ENCODE measurements at regions not wholly inside any gene's neighbourhood (a gene's known extent, or its start where the extent isn't known, plus 50 kb on each side); places are given as distances from the start of the nearest gene placed in this dataset.
A peak's percentile ranks its signal among the peaks of the same experiment; 100 is the strongest.

DNA sequence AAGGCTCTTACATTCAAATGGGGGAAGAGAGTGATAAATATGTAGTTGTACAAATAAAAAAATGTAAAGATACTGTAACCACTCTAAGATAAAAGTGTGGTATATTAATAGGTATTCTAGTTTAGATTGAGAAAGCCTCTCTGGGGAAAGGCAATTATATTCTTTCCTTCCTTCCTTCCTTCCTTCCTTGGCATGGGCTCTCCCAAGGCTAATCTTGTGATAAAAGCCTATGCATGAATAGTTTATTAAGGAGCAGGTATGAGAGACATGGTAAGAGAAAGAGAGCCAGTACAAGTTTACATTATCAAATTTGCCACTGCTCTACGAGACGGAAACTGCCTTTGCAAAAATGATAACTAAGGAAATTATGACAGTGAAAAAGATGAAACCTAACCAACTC, 588.8 kb downstream of the PRELID2 start:
- DNase-seq = no peak
- in situ Hi-C loops (cut with HindIII; ENCODE audit: low pct_ligation_motif_present, low pct_unique_long_range_greater_than_20kb, low sequenced_read_pairs) = no loop called here

DNA sequence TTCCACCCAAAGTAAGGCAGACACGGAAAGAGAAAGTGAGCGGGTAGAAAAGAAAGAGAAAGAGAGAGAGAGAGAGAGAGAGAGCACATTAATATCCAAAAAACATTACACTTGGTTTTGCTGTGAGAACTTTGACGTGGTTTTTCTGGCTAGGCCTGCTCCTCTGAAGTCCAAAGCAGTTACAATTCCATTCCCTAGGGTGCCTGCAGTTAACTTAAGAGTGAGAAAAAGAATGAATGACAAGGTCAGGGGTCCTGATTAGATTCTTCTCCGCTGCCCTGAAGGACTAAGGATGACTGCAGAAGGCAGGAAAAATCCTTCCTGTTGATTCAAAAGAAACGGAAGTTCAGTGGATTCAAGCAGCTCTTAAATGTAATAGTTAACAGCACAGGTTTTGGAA, 589.8 kb downstream of the PRELID2 start:
- DNase-seq = no peak

DNA sequence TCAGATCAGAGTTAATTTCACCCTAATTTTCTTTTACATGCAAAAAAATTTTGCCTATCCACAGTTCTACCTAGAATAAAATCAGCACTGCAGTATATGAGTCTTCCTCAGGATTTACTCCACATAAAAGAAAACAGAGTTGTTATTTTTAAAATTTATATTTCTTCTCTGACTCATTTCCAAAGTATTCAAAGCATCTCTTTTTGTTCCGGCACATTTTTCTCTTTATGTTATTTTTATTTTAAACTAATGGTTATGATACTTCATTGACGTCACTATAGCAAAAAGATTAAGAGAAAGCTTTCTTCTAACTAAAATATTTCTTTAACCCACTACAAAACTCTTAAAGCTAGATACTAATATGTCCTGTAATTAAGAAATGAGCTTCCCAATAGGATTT, 590.4 kb downstream of the PRELID2 start:
- no peak for DNase-seq
- in situ Hi-C loops (cut with HindIII; ENCODE audit: low pct_ligation_motif_present, low pct_unique_long_range_greater_than_20kb, low sequenced_read_pairs) = no loop called here

More for the DNA sequence above, 589.8 kb downstream of the PRELID2 start:
- in situ Hi-C loops (cut with HindIII; ENCODE audit: low pct_ligation_motif_present, low pct_unique_long_range_greater_than_20kb, low sequenced_read_pairs) = no loop called here

DNA sequence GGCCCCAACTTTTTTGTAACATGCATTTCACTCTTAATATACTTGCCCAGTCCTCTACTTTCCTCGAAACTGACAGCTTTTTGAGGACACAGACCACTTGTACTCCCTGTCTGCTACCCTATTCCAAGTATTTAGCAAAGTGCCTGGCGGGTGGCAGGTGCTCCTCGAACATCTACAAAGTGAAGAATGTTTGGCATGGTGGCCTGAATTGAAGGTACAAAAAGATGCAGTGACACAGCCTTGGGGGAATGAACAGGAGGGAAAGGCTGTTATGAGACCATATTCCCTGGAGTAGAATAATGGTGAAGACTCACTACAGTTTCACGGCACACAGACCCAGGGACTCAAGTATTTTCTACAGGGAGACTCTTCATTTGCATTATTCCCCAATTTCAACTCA, 590.9 kb downstream of the PRELID2 start:
- in situ Hi-C loops (cut with HindIII; ENCODE audit: low pct_ligation_motif_present, low pct_unique_long_range_greater_than_20kb, low sequenced_read_pairs) = no loop called here

DNA sequence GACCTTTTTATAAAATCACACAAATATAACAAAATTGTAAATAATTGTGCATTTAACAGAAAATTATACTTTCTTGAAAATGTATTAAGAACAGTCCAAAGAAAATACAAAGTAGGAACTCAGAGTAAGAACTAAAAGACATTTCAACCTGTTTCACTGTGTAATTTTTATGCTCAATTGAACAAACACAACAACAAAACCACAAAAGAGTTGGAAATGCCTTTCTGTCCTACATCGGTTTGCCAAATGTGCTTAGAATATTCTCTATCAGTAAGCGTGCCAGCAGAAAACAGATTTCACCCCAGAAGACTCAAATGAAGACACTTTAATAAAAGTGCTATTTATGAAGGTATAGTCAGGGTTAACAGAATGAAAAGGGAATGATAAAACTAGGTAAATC, 592.1 kb downstream of the PRELID2 start:
- in situ Hi-C loops (cut with HindIII; ENCODE audit: low pct_ligation_motif_present, low pct_unique_long_range_greater_than_20kb, low sequenced_read_pairs) = no loop called here

More for the DNA sequence above, 590.9 kb downstream of the PRELID2 start:
- no peak for DNase-seq

DNA sequence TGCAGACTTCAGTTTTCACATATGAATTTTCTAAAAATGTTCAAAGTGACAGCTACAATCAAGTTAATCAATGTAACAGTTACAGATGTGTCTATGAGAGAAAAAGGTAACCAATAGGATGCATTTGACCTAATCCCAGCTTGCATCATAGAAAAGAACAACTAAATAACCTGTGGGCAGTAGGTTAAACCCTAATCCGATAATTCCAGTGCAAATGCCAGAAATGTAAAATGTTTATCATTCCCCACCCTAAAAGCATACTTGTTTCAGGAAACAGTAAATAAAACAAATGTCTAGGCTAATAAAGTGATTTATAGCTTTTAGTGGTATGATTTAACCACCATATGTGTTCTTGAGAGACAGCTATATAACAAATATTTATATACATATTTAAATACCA, 592.6 kb downstream of the PRELID2 start:
- no peak for DNase-seq
- in situ Hi-C loops (cut with HindIII; ENCODE audit: low pct_ligation_motif_present, low pct_unique_long_range_greater_than_20kb, low sequenced_read_pairs) = no loop called here

More for the DNA sequence above, 592.1 kb downstream of the PRELID2 start:
- no peak for DNase-seq

DNA sequence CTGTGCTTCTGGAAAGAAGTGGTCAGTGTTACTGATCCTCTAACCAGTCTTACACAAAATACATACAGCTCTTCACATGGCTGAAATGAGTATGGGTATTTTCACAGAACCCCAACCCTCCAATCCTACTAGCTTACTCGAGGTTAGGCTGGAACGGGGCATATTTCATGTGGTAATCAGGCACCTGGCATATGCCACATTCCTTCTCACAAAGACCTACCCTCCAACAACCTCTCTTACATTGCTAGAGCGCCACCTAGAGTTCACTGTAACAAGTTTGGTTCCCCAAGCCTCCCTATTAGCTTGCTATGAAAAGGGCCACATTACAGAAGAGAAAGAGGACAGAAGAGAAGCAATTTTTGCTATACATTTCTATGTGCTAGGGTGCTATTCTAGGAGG, 597.3 kb downstream of the PRELID2 start:
- in situ Hi-C loops (cut with HindIII; ENCODE audit: low pct_ligation_motif_present, low pct_unique_long_range_greater_than_20kb, low sequenced_read_pairs) = no loop called here
- peak; percentile 73 for DNase-seq

DNA sequence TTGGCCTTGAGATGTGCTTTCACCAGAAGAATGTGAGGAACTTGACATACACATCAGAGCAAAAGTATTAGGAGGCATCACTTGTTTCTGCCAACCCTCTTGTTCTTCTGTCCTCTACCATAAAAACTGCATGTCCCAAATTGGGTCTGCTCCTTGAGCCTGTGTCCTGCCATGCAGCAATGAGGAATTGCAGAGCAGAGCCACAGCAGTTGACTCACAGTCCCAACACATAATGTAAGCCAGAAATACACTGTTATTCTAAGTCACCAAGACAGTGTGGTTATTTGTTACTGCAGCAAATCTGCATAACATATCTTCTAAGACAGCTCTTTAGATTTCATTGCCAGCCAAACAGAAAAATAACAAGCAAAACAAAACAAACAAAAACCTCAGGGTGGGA, 598.2 kb downstream of the PRELID2 start:
- no peak for DNase-seq
- in situ Hi-C loops (cut with HindIII; ENCODE audit: low pct_ligation_motif_present, low pct_unique_long_range_greater_than_20kb, low sequenced_read_pairs) = no loop called here

DNA sequence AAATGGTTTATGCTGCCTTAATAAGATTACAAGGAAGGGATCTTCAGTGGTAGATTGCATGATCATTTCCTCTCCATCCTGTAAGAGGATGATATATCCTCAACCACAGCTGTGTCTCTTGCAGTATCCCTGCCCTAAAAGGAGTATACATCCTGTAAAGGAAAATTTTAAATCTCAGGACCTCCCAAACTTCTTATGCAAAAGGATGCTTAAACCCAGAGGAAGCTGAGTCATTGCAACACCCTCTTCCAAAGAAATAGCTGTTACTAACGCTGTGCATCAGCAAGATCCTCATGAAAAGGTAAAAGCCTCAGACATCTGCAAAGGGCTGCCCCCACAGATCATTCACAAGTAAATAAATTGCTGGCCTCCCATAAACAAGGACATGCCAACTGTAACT, 599.0 kb downstream of the PRELID2 start:
- in situ Hi-C loops (cut with HindIII; ENCODE audit: low pct_ligation_motif_present, low pct_unique_long_range_greater_than_20kb, low sequenced_read_pairs) = no loop called here
- no peak for DNase-seq

DNA sequence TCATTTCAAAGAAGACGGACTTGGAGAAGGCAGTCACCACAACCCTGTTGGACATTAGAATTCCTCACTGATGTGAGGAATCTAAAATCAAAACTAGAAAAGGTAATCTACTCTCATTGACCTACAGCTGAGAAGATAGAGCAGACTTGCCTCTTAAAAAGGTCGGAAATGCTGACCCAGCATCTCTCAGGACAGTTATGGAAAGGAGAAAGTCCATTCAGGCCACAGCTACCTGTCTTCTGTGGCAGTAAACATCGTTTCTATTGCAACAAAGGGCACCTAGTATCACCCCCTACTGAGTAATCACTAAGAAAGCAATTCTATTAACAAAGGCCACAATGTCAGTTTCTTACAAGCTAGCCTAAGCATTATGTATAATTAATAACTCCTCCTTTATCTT, 601.7 kb downstream of the PRELID2 start:
- DNase-seq = no peak
- in situ Hi-C loops (cut with HindIII; ENCODE audit: low pct_ligation_motif_present, low pct_unique_long_range_greater_than_20kb, low sequenced_read_pairs) = no loop called here

DNA sequence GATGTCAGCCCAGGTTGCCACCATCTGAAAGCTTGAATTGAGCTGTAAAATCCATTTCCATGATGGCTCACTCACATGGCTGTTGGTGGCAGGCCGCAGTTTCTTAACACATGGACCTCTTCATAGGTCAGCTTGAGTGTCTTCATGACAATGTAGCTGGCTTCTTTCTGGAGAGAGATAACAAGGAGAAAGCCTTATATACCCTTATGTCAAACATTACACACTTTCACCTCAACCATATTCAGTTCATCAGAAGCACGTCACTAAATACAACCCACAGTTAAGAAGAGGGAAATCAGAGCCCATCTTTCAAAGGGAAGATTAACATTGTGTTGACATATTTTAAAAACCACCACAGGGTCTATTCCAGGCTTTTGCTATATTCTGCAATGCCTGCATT, 604.4 kb downstream of the PRELID2 start:
- DNase-seq = no peak
- in situ Hi-C loops (cut with HindIII; ENCODE audit: low pct_ligation_motif_present, low pct_unique_long_range_greater_than_20kb, low sequenced_read_pairs) = no loop called here

DNA sequence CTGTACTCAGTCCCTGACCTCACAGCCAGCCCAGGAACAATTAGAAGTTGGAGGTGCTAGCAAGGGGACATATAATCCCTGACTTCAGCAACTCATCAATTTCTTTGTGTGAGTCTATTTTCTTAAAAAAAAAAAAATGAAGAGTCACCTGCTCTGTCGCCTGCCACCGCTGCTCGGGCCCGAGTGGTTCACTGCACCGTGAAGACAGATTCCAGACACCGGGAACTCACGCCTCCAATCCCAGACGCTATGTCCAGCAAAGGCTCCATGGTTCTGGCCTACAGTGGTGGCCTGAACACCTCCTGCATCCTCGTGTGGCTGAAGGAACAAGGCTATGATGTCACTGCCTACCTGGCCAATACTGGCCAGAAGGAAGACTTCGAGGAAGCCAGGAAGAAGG, 606.6 kb downstream of the PRELID2 start:
- no peak for DNase-seq
- in situ Hi-C loops (cut with HindIII; ENCODE audit: low pct_ligation_motif_present, low pct_unique_long_range_greater_than_20kb, low sequenced_read_pairs) = no loop called here

DNA sequence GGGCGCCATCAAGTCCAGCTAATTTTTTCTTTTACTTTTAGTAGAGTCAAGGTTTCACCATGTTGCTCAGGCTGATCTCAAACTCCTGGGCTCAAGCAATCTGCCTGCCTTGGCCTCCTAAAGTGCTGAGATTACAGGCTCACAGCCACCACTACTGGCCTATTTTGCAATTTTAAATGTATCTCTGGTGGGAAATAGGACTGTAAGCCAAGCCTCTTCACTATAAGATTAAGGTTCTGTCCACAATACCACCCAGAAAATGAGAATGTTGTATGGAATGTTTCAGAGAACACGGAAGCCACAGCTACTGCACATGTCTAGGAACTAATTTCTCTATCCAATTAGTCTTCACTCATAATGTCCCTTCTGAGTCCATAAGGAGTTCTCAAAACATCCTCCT, 607.3 kb downstream of the PRELID2 start:
- no peak for DNase-seq
- in situ Hi-C loops (cut with HindIII; ENCODE audit: low pct_ligation_motif_present, low pct_unique_long_range_greater_than_20kb, low sequenced_read_pairs) = no loop called here

DNA sequence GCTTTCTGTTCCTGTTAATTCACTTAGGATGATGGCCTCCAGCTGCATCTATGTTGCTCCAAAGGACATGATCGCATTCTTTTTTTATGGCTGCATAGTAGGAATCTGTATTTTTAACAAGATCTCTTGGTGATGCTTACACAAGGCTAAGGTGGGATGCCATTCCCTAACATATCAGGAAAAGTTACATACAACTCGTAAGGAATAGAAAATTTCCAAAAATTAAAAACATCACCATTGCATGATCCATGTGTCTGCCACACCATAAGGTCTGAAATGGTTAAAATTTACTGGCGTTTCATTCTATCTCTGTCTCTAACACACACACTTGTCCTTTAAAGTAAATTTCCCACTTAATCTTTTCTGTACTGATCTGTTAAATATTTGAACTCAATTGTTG, 608.4 kb downstream of the PRELID2 start:
- no peak for DNase-seq
- in situ Hi-C loops (cut with HindIII; ENCODE audit: low pct_ligation_motif_present, low pct_unique_long_range_greater_than_20kb, low sequenced_read_pairs) = no loop called here

DNA sequence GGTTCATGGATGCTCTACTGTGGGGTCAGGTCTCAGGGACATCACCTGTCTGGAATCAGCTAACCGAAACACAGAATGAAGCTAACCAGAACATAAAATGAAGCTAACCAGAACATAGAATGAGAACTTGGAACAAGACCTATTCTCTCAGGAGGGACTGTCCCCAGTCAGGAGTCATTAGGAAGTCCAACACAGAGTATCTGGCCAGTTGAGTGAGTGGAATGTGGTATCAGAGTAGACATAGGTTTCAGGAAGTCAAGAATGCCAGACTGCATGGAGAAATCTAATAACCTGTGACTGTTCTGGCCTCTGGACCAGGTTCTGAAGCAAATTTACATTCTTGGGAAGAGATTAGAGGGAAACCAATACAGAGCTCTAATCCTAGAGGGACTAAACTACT, 609.6 kb downstream of the PRELID2 start:
- in situ Hi-C loops (cut with HindIII; ENCODE audit: low pct_ligation_motif_present, low pct_unique_long_range_greater_than_20kb, low sequenced_read_pairs) = no loop called here
- DNase-seq = no peak

DNA sequence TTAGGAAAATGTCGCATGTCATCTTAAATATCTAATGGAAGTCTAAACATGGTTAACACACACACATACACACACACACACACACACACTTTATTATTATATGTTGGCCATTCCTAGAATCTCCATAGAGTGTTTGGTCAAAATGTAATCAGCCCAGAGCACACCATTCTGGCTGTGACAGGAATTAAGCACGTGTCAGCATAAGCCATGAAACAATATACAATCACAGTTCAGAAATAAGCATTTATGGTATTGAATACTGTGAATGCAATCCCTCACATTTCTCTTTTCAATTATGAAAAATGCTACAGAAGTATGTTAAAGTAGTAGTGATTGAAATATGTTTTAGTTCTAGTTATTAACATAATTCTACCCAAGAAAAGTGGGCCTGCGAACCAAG, 611.6 kb downstream of the PRELID2 start:
- in situ Hi-C loops (cut with HindIII; ENCODE audit: low pct_ligation_motif_present, low pct_unique_long_range_greater_than_20kb, low sequenced_read_pairs) = no loop called here
- no peak for DNase-seq

DNA sequence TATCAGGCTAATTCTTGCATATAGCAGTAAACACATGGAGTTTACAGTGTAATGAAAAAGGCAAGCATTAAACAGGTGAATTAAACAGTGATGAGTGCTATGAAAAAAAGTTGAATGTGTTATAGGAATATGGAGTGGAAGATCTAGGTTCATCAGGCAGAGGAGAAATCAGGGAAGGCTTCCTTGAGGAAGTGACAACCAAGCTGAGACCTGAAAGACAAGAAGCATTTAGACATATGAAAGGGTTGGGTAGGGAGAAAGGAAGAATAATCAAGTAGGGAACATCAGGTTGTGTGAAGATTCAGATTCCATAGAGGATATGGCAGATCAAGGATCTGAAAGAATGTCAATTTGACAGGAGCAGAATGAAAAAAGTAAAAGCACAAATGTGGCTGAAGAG, 612.5 kb downstream of the PRELID2 start:
- in situ Hi-C loops (cut with HindIII; ENCODE audit: low pct_ligation_motif_present, low pct_unique_long_range_greater_than_20kb, low sequenced_read_pairs) = no loop called here
- DNase-seq = no peak

DNA sequence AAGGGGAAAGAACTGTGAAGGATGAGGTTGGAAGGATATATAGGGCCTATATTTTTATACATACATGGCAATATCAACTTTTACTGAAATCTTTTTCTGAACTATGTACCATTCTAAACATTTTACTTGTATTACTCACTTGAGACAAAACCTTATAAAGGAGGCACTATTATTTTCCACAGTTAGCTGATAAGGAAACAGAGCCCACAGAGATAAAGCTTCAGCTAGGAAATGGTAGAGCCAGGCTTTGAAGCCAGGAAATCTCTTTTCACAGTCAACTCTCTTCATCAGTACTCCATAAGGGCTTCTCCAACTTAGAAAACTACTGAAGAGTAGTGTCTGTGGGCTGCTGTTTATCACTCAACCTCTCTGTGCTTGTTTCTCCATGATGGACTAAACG, 613.7 kb downstream of the PRELID2 start:
- no peak for DNase-seq

DNA sequence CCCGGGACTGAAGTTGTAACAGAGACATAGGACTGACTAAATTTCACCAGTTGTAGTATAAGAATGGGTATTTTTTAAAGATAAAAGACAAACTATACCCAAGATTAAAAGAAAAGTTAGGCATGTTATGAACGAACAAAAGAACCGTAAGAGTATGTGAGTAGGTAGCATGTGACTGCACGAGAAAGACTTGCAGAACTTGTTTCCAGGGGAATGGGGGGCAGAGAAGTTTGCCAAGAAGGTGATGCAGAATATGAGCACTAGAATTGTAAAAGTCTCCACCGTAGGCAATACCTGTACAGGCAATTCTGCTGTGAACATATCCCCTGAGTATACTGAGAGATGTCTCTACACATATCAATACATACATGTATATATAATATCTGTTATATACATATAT, 614.7 kb downstream of the PRELID2 start:
- in situ Hi-C loops (cut with HindIII; ENCODE audit: low pct_ligation_motif_present, low pct_unique_long_range_greater_than_20kb, low sequenced_read_pairs) = no loop called here
- no peak for DNase-seq

More for the DNA sequence above, 613.7 kb downstream of the PRELID2 start:
- in situ Hi-C loops (cut with HindIII; ENCODE audit: low pct_ligation_motif_present, low pct_unique_long_range_greater_than_20kb, low sequenced_read_pairs) = no loop called here

DNA sequence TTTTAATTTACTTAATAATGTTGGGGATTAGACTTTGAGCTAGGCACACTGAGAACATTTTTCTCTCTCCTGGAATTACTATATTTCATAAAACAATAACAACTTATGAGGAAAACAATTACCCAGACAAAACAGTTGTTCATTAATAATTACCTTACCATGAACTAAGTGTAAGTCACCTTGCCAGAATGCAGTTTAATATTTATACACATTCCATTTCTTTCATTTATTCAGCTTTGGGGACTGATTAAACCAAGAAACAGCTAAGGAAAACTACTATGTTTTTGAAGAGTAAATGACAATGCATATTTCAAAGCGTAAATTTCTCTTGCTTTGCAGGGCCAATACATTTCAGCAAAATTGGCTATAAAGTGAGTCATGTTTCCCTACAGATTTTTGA, 616.2 kb downstream of the PRELID2 start:
- DNase-seq = peak; percentile 56
- in situ Hi-C loops (cut with HindIII; ENCODE audit: low pct_ligation_motif_present, low pct_unique_long_range_greater_than_20kb, low sequenced_read_pairs) = no loop called here

DNA sequence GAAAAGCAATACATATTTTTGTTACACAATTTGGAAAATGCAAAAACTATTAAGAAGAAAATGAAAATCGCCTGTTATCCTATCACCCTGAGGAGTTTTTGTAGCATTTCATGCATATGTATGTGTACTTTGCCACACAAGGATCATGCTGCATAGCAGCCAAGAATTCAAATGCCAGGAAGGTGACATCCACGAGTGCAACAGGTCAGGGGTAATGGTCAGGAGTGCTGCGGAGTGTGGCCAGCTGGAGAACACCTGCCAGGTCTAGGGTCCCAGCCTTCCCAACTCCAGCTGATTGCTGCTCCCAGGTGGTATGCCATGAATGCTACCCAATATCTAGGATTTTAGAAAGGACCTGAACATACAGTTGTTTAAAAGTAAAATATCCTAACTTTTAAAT, 617.1 kb downstream of the PRELID2 start:
- in situ Hi-C loops (cut with HindIII; ENCODE audit: low pct_ligation_motif_present, low pct_unique_long_range_greater_than_20kb, low sequenced_read_pairs) = no loop called here

More for the DNA sequence above, 617.1 kb downstream of the PRELID2 start:
- peak; percentile 69 for DNase-seq
